HCT116 (cell line): ENCODE measurements at regions not wholly inside any gene's neighbourhood (a gene's known extent, or its start where the extent isn't known, plus 50 kb on each side); places are given as distances from the start of the nearest gene placed in this dataset.

Experiments
- ATAC-seq: fragments of 200-7000 bp; cut with Tn5 transposase; 2 replicates; pipeline ENCODE4 v1.9.1; 2020; ENCODE audit warnings: mild to moderate bottlenecking, moderate library complexity
- BruUV-seq: library from RNA; stranded (reverse); fragments of 400-500 nt; replicated peaks from 2 replicates; lab custom pipeline; 2021; lab: Mats Ljungman, UMichigan
- CTCF ChIA-PET: fragments of 300-600 bp; sonication (Branson Sonifier 250); formaldehyde crosslinking; loops from one replicate; lab custom pipeline; 2021; ENCODE audit warnings: antibody characterized with exemption; lab: Charles Lee
- POLR2A ChIA-PET: fragments of 300-600, 350-600 bp; sonication (Branson Sonifier 250); formaldehyde crosslinking; loops from one replicate; lab custom pipeline; 2021; ENCODE audit warnings: antibody characterized with exemption; lab: Charles Lee
- RAD21 ChIA-PET, 2 experiments: fragments of 300-600 bp; sonication (Branson Sonifier 250); formaldehyde crosslinking; loops; one replicate each; lab custom pipeline; 2023; ENCODE audit warnings: low total read pairs in 2 of 2; ENCODE audit not compliant: uncharacterized antibody in 2 of 2, unreplicated experiment in 2 of 2, low non-redundant PET in 1 of 2; lab: Charles Lee
- DNase-seq: peaks from one replicate; pipeline ENCODE4 v3.0.0-alpha.2; 2010; ENCODE audit warnings: low read depth, low spot score
- H2AFZ ChIP-seq: fragments of 200-600 bp; shearing (Covaris generic), sonication (generic); 2 replicates; pipeline ENCODE4 v1.6.1; 2017; ENCODE audit warnings: low read depth, mixed run types, mixed read lengths, antibody characterized with exemption, low read length; ENCODE audit not compliant: poor library complexity, severe bottlenecking
- H3K27ac ChIP-seq: 2 replicates; pipeline ENCODE4 v1.5.1; 2012; ENCODE audit warnings: low read depth, low read length
- H3K27me3 ChIP-seq: fragments of 200-600 bp; sonication (generic); 2 replicates; pipeline ENCODE4 v1.6.1; 2016; ENCODE audit warnings: mixed run types, low read length, mixed read lengths; ENCODE audit not compliant: insufficient read depth
- H3K36me3 ChIP-seq, 2 experiments: fragments of 200-500 bp in 1 of 2; fragments of 200-600 bp in 1 of 2; sonication (Bioruptor generic) in 1 of 2; sonication (generic) in 1 of 2; 2 replicates each; pipeline versions ENCODE4 v1.5.1 to v1.6.1; 2014 to 2016; ENCODE audit warnings: low read length in 2 of 2, inconsistent platforms in 1 of 2, mixed read lengths in 1 of 2, mixed run types in 1 of 2; ENCODE audit not compliant: insufficient read depth in 2 of 2, control insufficient read depth in 1 of 2
- H3K4me1 ChIP-seq, 2 experiments: fragments of 200-600 bp in 1 of 2; sonication (generic) in 1 of 2; 2 replicates each; pipeline versions ENCODE4 v1.5.1 to v1.6.1; 2012 to 2017; ENCODE audit warnings: low read length in 2 of 2, inconsistent platforms in 1 of 2, mild to moderate bottlenecking in 1 of 2, mixed read lengths in 1 of 2, mixed run types in 1 of 2, moderate library complexity in 1 of 2; ENCODE audit not compliant: insufficient read depth in 2 of 2, control insufficient read depth in 1 of 2
- H3K4me2 ChIP-seq: fragments of 200-600 bp; sonication (generic); 2 replicates; pipeline ENCODE4 v1.6.1; 2017; ENCODE audit warnings: mixed run types, low read length, mixed read lengths
- H3K4me3 ChIP-seq, 2 experiments: fragments of 200-600 bp in 1 of 2; sonication (generic) in 1 of 2; replicated peaks in 1 of 2; 2 replicates each; pipeline ENCODE4 v1.5.1; 2011 to 2016; ENCODE audit warnings: low read length in 2 of 2, control low read depth in 1 of 2, low read depth in 1 of 2, mild to moderate bottlenecking in 1 of 2, mixed read lengths in 1 of 2, mixed run types in 1 of 2
- H3K79me2 ChIP-seq: fragments of 200-600 bp; sonication (generic); 2 replicates; pipeline ENCODE4 v1.6.1; 2017; ENCODE audit warnings: mild to moderate bottlenecking, mixed run types, low read length, moderate library complexity, mixed read lengths; ENCODE audit not compliant: insufficient read depth
- H3K9ac ChIP-seq: fragments of 200-600 bp; sonication (generic); 2 replicates; pipeline ENCODE4 v1.6.1; 2016; ENCODE audit warnings: low read length, mixed read lengths
- H3K9me2 ChIP-seq: fragments of 200-600 bp; sonication (generic), shearing (Covaris generic); 2 replicates; pipeline ENCODE4 v1.6.1; 2017; ENCODE audit warnings: mixed run types, mild to moderate bottlenecking, moderate library complexity; ENCODE audit not compliant: insufficient read depth
- H3K9me3 ChIP-seq, 2 experiments: fragments of 200-500 bp in 1 of 2; fragments of 200-600 bp in 1 of 2; sonication (Bioruptor generic) in 1 of 2; sonication (generic) in 1 of 2; 2 replicates each; pipeline ENCODE4 v1.6.1; 2014 to 2017; ENCODE audit warnings: low read length in 2 of 2, mixed read lengths in 2 of 2, inconsistent platforms in 1 of 2, low read depth in 1 of 2, mild to moderate bottlenecking in 1 of 2, mixed run types in 1 of 2, moderate library complexity in 1 of 2; ENCODE audit not compliant: control insufficient read depth in 1 of 2, insufficient read depth in 1 of 2
- H4K20me1 ChIP-seq: fragments of 200-600 bp; sonication (generic), shearing (Covaris generic); 2 replicates; pipeline ENCODE4 v1.6.1; 2017; ENCODE audit warnings: mixed run types, mild to moderate bottlenecking, moderate library complexity; ENCODE audit not compliant: insufficient read depth
- CBX3 ChIP-seq: IDR thresholded peaks from 2 replicates; pipeline ENCODE4 v1.6.1; 2012; ENCODE audit warnings: low read depth
- EGR1 ChIP-seq: IDR thresholded peaks from 2 replicates; pipeline ENCODE4 v1.6.1; 2012; ENCODE audit warnings: low read depth
- ELF1 ChIP-seq: IDR thresholded peaks from 2 replicates; pipeline ENCODE4 v1.6.1; 2012; ENCODE audit warnings: low read depth, borderline replicate concordance
- JUND ChIP-seq: IDR thresholded peaks from 2 replicates; pipeline ENCODE4 v1.6.1; 2012
- POLR2A ChIP-seq: IDR thresholded peaks from 2 replicates; pipeline ENCODE4 v1.7.0; 2011; ENCODE audit warnings: borderline replicate concordance; ENCODE audit not compliant: insufficient read depth, insufficient read length; ENCODE audit errors: extremely low read depth
- RAD21 ChIP-seq: IDR thresholded peaks from 2 replicates; pipeline ENCODE4 v1.6.1; 2012; ENCODE audit warnings: low read depth, mild to moderate bottlenecking
- SP1 ChIP-seq: IDR thresholded peaks from 2 replicates; pipeline ENCODE4 v1.6.1; 2012; ENCODE audit warnings: low read depth
- SRF ChIP-seq: IDR thresholded peaks from 2 replicates; pipeline ENCODE4 v1.6.1; 2012; ENCODE audit warnings: low read depth
- TCF7L2 ChIP-seq: IDR thresholded peaks from 2 replicates; pipeline ENCODE4 v1.7.0; 2011; ENCODE audit warnings: borderline replicate concordance, inconsistent platforms; ENCODE audit not compliant: insufficient read depth, insufficient read length; ENCODE audit errors: extremely low read depth
- YY1 ChIP-seq: IDR thresholded peaks from 2 replicates; pipeline ENCODE4 v1.6.1; 2011; ENCODE audit warnings: low read length, low read depth, moderate library complexity, mild to moderate bottlenecking; ENCODE audit not compliant: insufficient replicate concordance; ENCODE audit errors: extremely low read depth
- ZFX ChIP-seq: fragments of 450-650 bp; IDR thresholded peaks from 2 replicates; pipeline ENCODE4 v1.6.1; 2017
- ZNF274 ChIP-seq: fragments of 200-500 bp; sonication (Bioruptor generic); IDR thresholded peaks from 2 replicates; pipeline ENCODE4 v1.6.1; 2014; ENCODE audit warnings: mild to moderate bottlenecking, low read depth, low read length, inconsistent platforms
- intact Hi-C: fragments of 100-400 bp; cut with micrococcal nuclease; formaldehyde crosslinking; loops from 2 replicates; pipeline ENCODE4 v1.10.0; 2022
- TF ChIP-seq, protein P1 (sequence below): IDR thresholded peaks from 2 replicates; pipeline ENCODE4 v1.6.1; 2011; ENCODE audit warnings: mild to moderate bottlenecking, low read length, moderate library complexity; ENCODE audit not compliant: insufficient replicate concordance; ENCODE audit errors: extremely low read depth
- TF ChIP-seq, protein P2 (sequence below), 3 experiments: fragments of 200-600 bp in 1 of 3; sonication (generic) in 1 of 3; IDR thresholded peaks in 2 of 3; conservative IDR thresholded peaks in 1 of 3; 2 replicates each; pipeline ENCODE4 v1.5.1; 2012 to 2017; ENCODE audit warnings: low read depth in 2 of 3, low read length in 2 of 3, antibody characterized with exemption in 1 of 3, borderline replicate concordance in 1 of 3, control low read depth in 1 of 3, mild to moderate bottlenecking in 1 of 3, mixed read lengths in 1 of 3, mixed run types in 1 of 3, moderate library complexity in 1 of 3; ENCODE audit not compliant: insufficient read depth in 1 of 3
- TF ChIP-seq, protein P3 (sequence below): IDR thresholded peaks from 2 replicates; pipeline ENCODE4 v1.6.1; 2012; ENCODE audit warnings: low read depth
- TF ChIP-seq, protein P4 (sequence below): IDR thresholded peaks from 2 replicates; pipeline ENCODE4 v1.6.1; 2012
- TF ChIP-seq, protein P5 (sequence below): IDR thresholded peaks from 2 replicates; pipeline ENCODE4 v1.6.1; 2012

DNA sequence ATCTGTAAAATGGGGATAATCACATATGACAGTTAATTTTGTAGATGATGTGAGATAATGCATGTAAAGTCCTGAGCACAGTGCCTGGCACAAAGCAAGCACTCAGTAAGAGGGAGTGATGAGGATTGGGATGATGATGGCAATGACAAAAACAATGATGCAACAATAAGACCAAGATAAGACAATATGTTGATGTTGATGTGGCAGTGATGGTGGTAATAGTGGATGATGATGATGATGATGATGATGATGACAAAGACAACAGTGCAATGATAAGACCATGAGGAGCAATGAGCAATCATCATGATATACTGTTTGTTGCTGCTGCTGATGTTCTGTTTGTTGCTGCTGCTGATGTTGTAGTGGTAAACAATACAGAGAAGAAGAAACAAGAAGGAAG is 344.1 kb downstream of the NPIPA8 start:
- TF ChIP-seq YY1 (no peak), EGR1 (no peak), JUND (no peak), ZNF274 (no peak), RAD21 (no peak), ZFX (no peak), TCF7L2 (no peak), SRF (no peak), ELF1 (no peak), CBX3 (no peak), SP1 (no peak), POLR2A (no peak)
- TF ChIP-seq, protein P1, sequence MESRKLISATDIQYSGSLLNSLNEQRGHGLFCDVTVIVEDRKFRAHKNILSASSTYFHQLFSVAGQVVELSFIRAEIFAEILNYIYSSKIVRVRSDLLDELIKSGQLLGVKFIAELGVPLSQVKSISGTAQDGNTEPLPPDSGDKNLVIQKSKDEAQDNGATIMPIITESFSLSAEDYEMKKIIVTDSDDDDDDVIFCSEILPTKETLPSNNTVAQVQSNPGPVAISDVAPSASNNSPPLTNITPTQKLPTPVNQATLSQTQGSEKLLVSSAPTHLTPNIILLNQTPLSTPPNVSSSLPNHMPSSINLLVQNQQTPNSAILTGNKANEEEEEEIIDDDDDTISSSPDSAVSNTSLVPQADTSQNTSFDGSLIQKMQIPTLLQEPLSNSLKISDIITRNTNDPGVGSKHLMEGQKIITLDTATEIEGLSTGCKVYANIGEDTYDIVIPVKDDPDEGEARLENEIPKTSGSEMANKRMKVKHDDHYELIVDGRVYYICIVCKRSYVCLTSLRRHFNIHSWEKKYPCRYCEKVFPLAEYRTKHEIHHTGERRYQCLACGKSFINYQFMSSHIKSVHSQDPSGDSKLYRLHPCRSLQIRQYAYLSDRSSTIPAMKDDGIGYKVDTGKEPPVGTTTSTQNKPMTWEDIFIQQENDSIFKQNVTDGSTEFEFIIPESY, result no peak
- TF ChIP-seq, protein P2, sequence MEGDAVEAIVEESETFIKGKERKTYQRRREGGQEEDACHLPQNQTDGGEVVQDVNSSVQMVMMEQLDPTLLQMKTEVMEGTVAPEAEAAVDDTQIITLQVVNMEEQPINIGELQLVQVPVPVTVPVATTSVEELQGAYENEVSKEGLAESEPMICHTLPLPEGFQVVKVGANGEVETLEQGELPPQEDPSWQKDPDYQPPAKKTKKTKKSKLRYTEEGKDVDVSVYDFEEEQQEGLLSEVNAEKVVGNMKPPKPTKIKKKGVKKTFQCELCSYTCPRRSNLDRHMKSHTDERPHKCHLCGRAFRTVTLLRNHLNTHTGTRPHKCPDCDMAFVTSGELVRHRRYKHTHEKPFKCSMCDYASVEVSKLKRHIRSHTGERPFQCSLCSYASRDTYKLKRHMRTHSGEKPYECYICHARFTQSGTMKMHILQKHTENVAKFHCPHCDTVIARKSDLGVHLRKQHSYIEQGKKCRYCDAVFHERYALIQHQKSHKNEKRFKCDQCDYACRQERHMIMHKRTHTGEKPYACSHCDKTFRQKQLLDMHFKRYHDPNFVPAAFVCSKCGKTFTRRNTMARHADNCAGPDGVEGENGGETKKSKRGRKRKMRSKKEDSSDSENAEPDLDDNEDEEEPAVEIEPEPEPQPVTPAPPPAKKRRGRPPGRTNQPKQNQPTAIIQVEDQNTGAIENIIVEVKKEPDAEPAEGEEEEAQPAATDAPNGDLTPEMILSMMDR (IDR thresholded peaks at IDR 0.05 in 2 of 3, conservative IDR thresholded peaks at IDR 0.05 in 1 of 3; ENCODE audit: borderline replicate concordance in 1 of 3, insufficient read depth in 1 of 3, low read depth in 2 of 3, low read length in 2 of 3), result no peak
- TF ChIP-seq, protein P3, sequence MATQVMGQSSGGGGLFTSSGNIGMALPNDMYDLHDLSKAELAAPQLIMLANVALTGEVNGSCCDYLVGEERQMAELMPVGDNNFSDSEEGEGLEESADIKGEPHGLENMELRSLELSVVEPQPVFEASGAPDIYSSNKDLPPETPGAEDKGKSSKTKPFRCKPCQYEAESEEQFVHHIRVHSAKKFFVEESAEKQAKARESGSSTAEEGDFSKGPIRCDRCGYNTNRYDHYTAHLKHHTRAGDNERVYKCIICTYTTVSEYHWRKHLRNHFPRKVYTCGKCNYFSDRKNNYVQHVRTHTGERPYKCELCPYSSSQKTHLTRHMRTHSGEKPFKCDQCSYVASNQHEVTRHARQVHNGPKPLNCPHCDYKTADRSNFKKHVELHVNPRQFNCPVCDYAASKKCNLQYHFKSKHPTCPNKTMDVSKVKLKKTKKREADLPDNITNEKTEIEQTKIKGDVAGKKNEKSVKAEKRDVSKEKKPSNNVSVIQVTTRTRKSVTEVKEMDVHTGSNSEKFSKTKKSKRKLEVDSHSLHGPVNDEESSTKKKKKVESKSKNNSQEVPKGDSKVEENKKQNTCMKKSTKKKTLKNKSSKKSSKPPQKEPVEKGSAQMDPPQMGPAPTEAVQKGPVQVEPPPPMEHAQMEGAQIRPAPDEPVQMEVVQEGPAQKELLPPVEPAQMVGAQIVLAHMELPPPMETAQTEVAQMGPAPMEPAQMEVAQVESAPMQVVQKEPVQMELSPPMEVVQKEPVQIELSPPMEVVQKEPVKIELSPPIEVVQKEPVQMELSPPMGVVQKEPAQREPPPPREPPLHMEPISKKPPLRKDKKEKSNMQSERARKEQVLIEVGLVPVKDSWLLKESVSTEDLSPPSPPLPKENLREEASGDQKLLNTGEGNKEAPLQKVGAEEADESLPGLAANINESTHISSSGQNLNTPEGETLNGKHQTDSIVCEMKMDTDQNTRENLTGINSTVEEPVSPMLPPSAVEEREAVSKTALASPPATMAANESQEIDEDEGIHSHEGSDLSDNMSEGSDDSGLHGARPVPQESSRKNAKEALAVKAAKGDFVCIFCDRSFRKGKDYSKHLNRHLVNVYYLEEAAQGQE, result no peak
- TF ChIP-seq, protein P4, sequence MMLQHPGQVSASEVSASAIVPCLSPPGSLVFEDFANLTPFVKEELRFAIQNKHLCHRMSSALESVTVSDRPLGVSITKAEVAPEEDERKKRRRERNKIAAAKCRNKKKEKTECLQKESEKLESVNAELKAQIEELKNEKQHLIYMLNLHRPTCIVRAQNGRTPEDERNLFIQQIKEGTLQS, result no peak
- TF ChIP-seq, protein P5, sequence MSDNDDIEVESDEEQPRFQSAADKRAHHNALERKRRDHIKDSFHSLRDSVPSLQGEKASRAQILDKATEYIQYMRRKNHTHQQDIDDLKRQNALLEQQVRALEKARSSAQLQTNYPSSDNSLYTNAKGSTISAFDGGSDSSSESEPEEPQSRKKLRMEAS, result no peak
- no peaks in the 10 kb centered on the region for H4K20me1 ChIP-seq
- ATAC-seq, result no peak
- H3K36me3 ChIP-seq, result no peaks in the 10 kb centered on the region
- peaks cover 72% of the 10 kb centered on the region for H3K27me3 ChIP-seq
- BruUV-seq, result no TSS peak
- H3K4me1 ChIP-seq, result no peaks in the 10 kb centered on the region
- no peak overlapping the region for H3K4me3 ChIP-seq
- no peaks in the 10 kb centered on the region for H3K9me2 ChIP-seq
- no peak overlapping the region for H3K4me2 ChIP-seq
- ChIA-PET POLR2A (no interaction called here), RAD21 (no interaction called here), CTCF (no interaction called here)
- H3K79me2 ChIP-seq, result no peaks in the 10 kb centered on the region
- no peaks in the 10 kb centered on the region for H3K9me3 ChIP-seq
- intact Hi-C loops, result no loop called here
- no peak overlapping the region for H3K27ac ChIP-seq
- DNase-seq, result no peak
- H3K9ac ChIP-seq, result no peak overlapping the region
- H2AFZ ChIP-seq, result no peak overlapping the region
